MCF 10A (cell line): ENCODE measurements at regions not wholly inside any gene's neighbourhood (a gene's known extent, or its start where the extent isn't known, plus 50 kb on each side); places are given as distances from the start of the nearest gene placed in this dataset.

Experiments used
- BruUV-seq: library from RNA; stranded (reverse); fragments of 400-500 nt; replicated peaks from 2 replicates; lab custom pipeline; 2021; lab: Mats Ljungman, UMichigan
- CTCF ChIA-PET: fragments of 300-600 bp; sonication (Branson Sonifier 250); formaldehyde crosslinking; extraction: SDS; loops from one replicate; lab custom pipeline; 2021; ENCODE audit warnings: antibody characterized with exemption, inconsistent platforms; lab: Yijun Ruan, JAX
- POLR2A ChIA-PET: fragments of 300-600, 350-650 bp; sonication (Branson Sonifier 250); formaldehyde crosslinking; extraction: SDS; loops from one replicate; lab custom pipeline; 2020; ENCODE audit warnings: antibody characterized with exemption, inconsistent platforms; lab: Yijun Ruan, JAX
- DNase-seq: peaks from one replicate; pipeline ENCODE4 v3.0.0-alpha.2; 2018; ENCODE audit not compliant: unreplicated experiment
- H3K27ac Mint-ChIP-seq: one replicate; pipeline ENCODE4 v1.8.0; 2022; ENCODE audit warnings: mild to moderate bottlenecking, low read depth, mixed read lengths; ENCODE audit not compliant: unreplicated experiment
- H3K27me3 Mint-ChIP-seq: one replicate; pipeline ENCODE4 v1.8.0; 2022; ENCODE audit warnings: mixed read lengths; ENCODE audit not compliant: insufficient read depth, unreplicated experiment
- H3K36me3 Mint-ChIP-seq: one replicate; pipeline ENCODE4 v1.8.0; 2022; ENCODE audit warnings: mild to moderate bottlenecking, moderate library complexity, mixed read lengths; ENCODE audit not compliant: insufficient read depth, unreplicated experiment
- H3K4me1 Mint-ChIP-seq: one replicate; pipeline ENCODE4 v1.8.0; 2022; ENCODE audit warnings: mixed read lengths; ENCODE audit not compliant: insufficient read depth, unreplicated experiment
- H3K4me3 Mint-ChIP-seq: one replicate; pipeline ENCODE4 v1.8.0; 2022; ENCODE audit warnings: mild to moderate bottlenecking, moderate library complexity, mixed read lengths; ENCODE audit not compliant: unreplicated experiment
- H3K9me3 Mint-ChIP-seq: one replicate; pipeline ENCODE4 v1.8.0; 2022; ENCODE audit warnings: mixed read lengths; ENCODE audit not compliant: unreplicated experiment
- CTCF ChIP-seq: fragments of 200-600 bp; IDR thresholded peaks from one replicate; pipeline ENCODE4 v1.8.0; 2022; ENCODE audit warnings: antibody characterized with exemption, mild to moderate bottlenecking; ENCODE audit not compliant: unreplicated experiment
- intact Hi-C: fragments of 100-400 bp; cut with micrococcal nuclease; formaldehyde crosslinking; loops from 2 replicates; pipeline ENCODE4 v1.14.1; 2022

GRCh38 chr20:59448196-59448595, 147.8 kb downstream of the EDN3 start:
- POLR2A ChIA-PET, result no interaction called here
- DNase-seq, result no peak
- BruUV-seq, result no TSS peak
- Mint-ChIP-seq H3K36me3 (no peaks in the 10 kb centered on the region), H3K4me1 (no peaks in the 10 kb centered on the region), H3K27me3 (peaks cover 100% of the 10 kb centered on the region), H3K9me3 (no peaks in the 10 kb centered on the region), H3K27ac (no peak overlapping the region), H3K4me3 (no peak overlapping the region)
- no peak for TF ChIP-seq CTCF
- CTCF ChIA-PET, result interaction anchor here (0.6 to 2.7 kb wide), 9 partner anchors 8 to 1361 kb away, joined by 3 to 22 read pairs (median 4); no protein-coding TSS in a partner anchor
- intact Hi-C loops, result no loop called here

- intact Hi-C loops, result no loop called here
- CTCF ChIA-PET, result interaction anchor here (0.7 kb wide), 1 partner anchor 351 kb away, joined by 3 read pairs; no protein-coding TSS in a partner anchor
- H3K27ac Mint-ChIP-seq, result no peak overlapping the region
- H3K4me3 Mint-ChIP-seq, result no peak overlapping the region
- H3K36me3 Mint-ChIP-seq, result no peaks in the 10 kb centered on the region
- TF ChIP-seq CTCF, result no peak
- H3K9me3 Mint-ChIP-seq, result no peaks in the 10 kb centered on the region
- no TSS peak for BruUV-seq
- H3K4me1 Mint-ChIP-seq, result no peaks in the 10 kb centered on the region
- H3K27me3 Mint-ChIP-seq, result peaks cover 93% of the 10 kb centered on the region
- no peak for DNase-seq
- POLR2A ChIA-PET, result no interaction called here
Observed at GRCh38 chr20:59448851-59449444, 148.5 kb downstream of the EDN3 start.

- TF ChIP-seq CTCF, result no peak
- BruUV-seq, result no TSS peak
- H3K36me3 Mint-ChIP-seq, result no peaks in the 10 kb centered on the region
- ChIA-PET CTCF (interaction anchor here (0.6 to 1.5 kb wide), 8 partner anchors 14 to 581 kb away, joined by 3 to 9 read pairs (median 4); no protein-coding TSS in a partner anchor), POLR2A (no interaction called here)
- H3K27ac Mint-ChIP-seq, result no peak overlapping the region
- no peaks in the 10 kb centered on the region for H3K9me3 Mint-ChIP-seq
- no peak for DNase-seq
- peaks cover 71% of the 10 kb centered on the region for H3K27me3 Mint-ChIP-seq
- intact Hi-C loops, result no loop called here
- H3K4me3 Mint-ChIP-seq, result no peak overlapping the region
- H3K4me1 Mint-ChIP-seq, result no peaks in the 10 kb centered on the region
Observed at GRCh38 chr20:59451066-59451630, 150.7 kb downstream of the EDN3 start.

GRCh38 chr20:59451641-59452040, 151.2 kb downstream of the EDN3 start:
- POLR2A ChIA-PET, result interaction anchor here (0.6 kb wide), 1 partner anchor 650 kb away, joined by 4 read pairs; no protein-coding TSS in a partner anchor
- no peak for DNase-seq
- intact Hi-C loops, result no loop called here
- H3K27me3 Mint-ChIP-seq, result peaks cover 66% of the 10 kb centered on the region
- H3K27ac Mint-ChIP-seq, result no peak overlapping the region
- H3K4me1 Mint-ChIP-seq, result no peaks in the 10 kb centered on the region
- BruUV-seq, result no TSS peak
- CTCF ChIA-PET, result interaction anchor here (0.6 to 1.5 kb wide), 9 partner anchors 15 to 581 kb away, joined by 3 to 9 read pairs (median 3); no protein-coding TSS in a partner anchor
- H3K9me3 Mint-ChIP-seq, result no peaks in the 10 kb centered on the region
- no peak overlapping the region for H3K4me3 Mint-ChIP-seq
- H3K36me3 Mint-ChIP-seq, result no peaks in the 10 kb centered on the region
- no peak for TF ChIP-seq CTCF
